CD4-positive, alpha-beta memory T cell (primary cell): ENCODE measurements at regions not wholly inside any gene's neighbourhood (a gene's known extent, or its start where the extent isn't known, plus 50 kb on each side); places are given as distances from the start of the nearest gene placed in this dataset.
A peak's percentile ranks its signal among the peaks of the same experiment; 100 is the strongest.
"Not testable (repeated sequence)": the region's sequence is repeated elsewhere in the genome, so short reads cannot be mapped to it uniquely, and the experiment has no call there.

Experiments
- CTCF ChIA-PET: fragments of 350-600 bp; sonication (Branson Sonifier 250); formaldehyde crosslinking; loops from one replicate; lab custom pipeline; 2021; ENCODE audit warnings: inconsistent platforms; ENCODE audit not compliant: partially characterized antibody; lab: Charles Lee
- POLR2A ChIA-PET: fragments of 350-600 bp; sonication (Branson Sonifier 250); formaldehyde crosslinking; loops from one replicate; lab custom pipeline; 2021; ENCODE audit not compliant: partially characterized antibody; lab: Charles Lee
- DNase-seq, 5 donors: peaks; one replicate each; pipeline versions ENCODE4 v3.0.0 to v3.0.0-alpha.2; 2020 to 2022; ENCODE audit warnings: mixed read lengths in 1 of 5
- H3K27ac ChIP-seq: one replicate; pipeline ENCODE4 v1.7.0; 2013; ENCODE audit warnings: low read depth, low read length
- H3K27me3 ChIP-seq: 2 replicates; pipeline ENCODE4 v1.7.0; 2013; ENCODE audit warnings: mild to moderate bottlenecking, low read length, moderate library complexity; ENCODE audit not compliant: insufficient read depth
- H3K36me3 ChIP-seq: 2 replicates; pipeline ENCODE4 v1.7.0; 2013; ENCODE audit warnings: mild to moderate bottlenecking, low read length, moderate library complexity; ENCODE audit not compliant: insufficient read depth
- H3K4me1 ChIP-seq: 2 replicates; pipeline ENCODE4 v1.7.0; 2013; ENCODE audit warnings: mild to moderate bottlenecking, low read length, moderate library complexity; ENCODE audit not compliant: insufficient read depth
- H3K4me3 ChIP-seq, 2 donors: one replicate each; pipeline ENCODE4 v1.7.0; 2013; ENCODE audit warnings: low read length in 2 of 2, mild to moderate bottlenecking in 1 of 2
- H3K9me3 ChIP-seq, 2 donors: one replicate each; pipeline ENCODE4 v1.7.0; 2013; ENCODE audit warnings: low read length in 2 of 2, control low read depth in 1 of 2; ENCODE audit not compliant: control insufficient read depth in 1 of 2
- H3K27ac Mint-ChIP-seq, 7 donors: one replicate each; pipeline ENCODE4 v1.8.0; 2020 to 2021; ENCODE audit warnings: mixed read lengths in 7 of 7, mild to moderate bottlenecking in 6 of 7, inconsistent platforms in 3 of 7, moderate library complexity in 3 of 7
- H3K27me3 Mint-ChIP-seq, 2 donors: one replicate each; pipeline ENCODE4 v1.8.0; 2020 to 2021; ENCODE audit warnings: mixed read lengths in 2 of 2
- H3K36me3 Mint-ChIP-seq, 2 donors: one replicate each; pipeline ENCODE4 v1.8.0; 2020 to 2021; ENCODE audit warnings: mixed read lengths in 2 of 2, inconsistent platforms in 1 of 2, mild to moderate bottlenecking in 1 of 2
- H3K4me1 Mint-ChIP-seq, 4 donors: one replicate each; pipeline ENCODE4 v1.8.0; 2020 to 2021; ENCODE audit warnings: mixed read lengths in 4 of 4, mild to moderate bottlenecking in 1 of 4
- H3K4me3 Mint-ChIP-seq, 8 donors: one replicate each; pipeline ENCODE4 v1.8.0; 2020 to 2021; ENCODE audit warnings: mixed read lengths in 8 of 8, mild to moderate bottlenecking in 7 of 8, moderate library complexity in 6 of 8, inconsistent platforms in 3 of 8
- H3K9me3 Mint-ChIP-seq, 8 donors: one replicate each; pipeline ENCODE4 v1.8.0; 2020 to 2021; ENCODE audit warnings: mixed read lengths in 8 of 8, mild to moderate bottlenecking in 5 of 8, inconsistent platforms in 3 of 8, moderate library complexity in 1 of 8
- intact Hi-C: fragments of 100-400 bp; cut with micrococcal nuclease; formaldehyde crosslinking; loops from one replicate; pipeline ENCODE4 v1.15.1; 2023

- H3K27me3 ChIP-seq: no peaks in the 10 kb centered on the region
- H3K9me3 ChIP-seq: no peaks in the 10 kb centered on the region
- intact Hi-C loops: no loop called here
- Mint-ChIP-seq H3K4me1 (no peaks in the 10 kb centered on the region), H3K27ac (no peak overlapping the region), H3K9me3 (no peaks in the 10 kb centered on the region), H3K36me3 (no peaks in the 10 kb centered on the region), H3K4me3 (no peak overlapping the region), H3K27me3 (no peaks in the 10 kb centered on the region)
- no peak overlapping the region for H3K27ac ChIP-seq
- H3K4me3 ChIP-seq: no peak overlapping the region
- H3K36me3 ChIP-seq: no peaks in the 10 kb centered on the region
- DNase-seq: no peak
- H3K4me1 ChIP-seq: no peaks in the 10 kb centered on the region
- POLR2A ChIA-PET: no interaction called here
- CTCF ChIA-PET: no interaction called here
These were observed 114.0 kb upstream of the LDB2 start for GRCh38 chr4:17012451-17012850.

DNA sequence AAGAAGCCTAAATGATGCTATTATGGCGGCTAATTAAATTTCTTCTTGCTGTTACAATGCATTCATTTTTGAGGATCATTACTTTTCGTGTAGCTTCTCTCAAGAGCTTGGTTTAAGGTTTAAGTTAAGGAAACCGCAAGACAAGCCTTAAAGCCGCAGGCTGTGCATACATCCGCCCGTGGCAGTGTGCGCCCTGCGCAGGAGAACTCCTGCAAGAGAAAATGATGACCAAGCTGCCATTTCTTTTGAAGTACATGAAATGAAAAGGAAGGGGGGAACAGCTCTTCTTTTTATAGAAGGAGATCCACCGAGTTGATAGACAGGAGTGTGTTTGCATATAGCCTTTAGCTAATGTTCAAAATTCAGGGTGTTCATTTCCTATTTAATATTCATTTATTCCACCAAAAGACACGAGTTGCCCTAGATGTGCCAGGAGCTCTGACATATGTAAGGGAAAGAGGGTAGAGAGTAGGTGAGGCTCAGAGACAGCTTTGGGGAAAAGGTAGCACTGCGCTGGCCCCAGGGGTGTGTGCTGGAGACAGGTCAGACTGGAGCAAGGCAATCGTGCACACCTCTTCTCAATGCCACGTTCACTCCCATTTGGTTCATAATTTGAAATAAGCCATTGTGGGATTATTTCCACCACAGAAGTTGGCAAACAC lies 112.1 kb upstream of the LDB2 start:
- intact Hi-C loops: no loop called here
- Mint-ChIP-seq H3K9me3 (no peaks in the 10 kb centered on the region), H3K27me3 (no peaks in the 10 kb centered on the region), H3K36me3 (no peaks in the 10 kb centered on the region), H3K4me3 (peak overlapping the region in 1 of 8 donors; percentile 26), H3K27ac (no peak overlapping the region), H3K4me1 (no peaks in the 10 kb centered on the region)
- Histone ChIP-seq H3K27me3 (no peaks in the 10 kb centered on the region), H3K4me1 (no peaks in the 10 kb centered on the region), H3K36me3 (no peaks in the 10 kb centered on the region), H3K27ac (no peak overlapping the region), H3K9me3 (no peaks in the 10 kb centered on the region), H3K4me3 (no peak overlapping the region)
- CTCF ChIA-PET: no interaction called here
- DNase-seq: no peak
- POLR2A ChIA-PET: no interaction called here

DNA sequence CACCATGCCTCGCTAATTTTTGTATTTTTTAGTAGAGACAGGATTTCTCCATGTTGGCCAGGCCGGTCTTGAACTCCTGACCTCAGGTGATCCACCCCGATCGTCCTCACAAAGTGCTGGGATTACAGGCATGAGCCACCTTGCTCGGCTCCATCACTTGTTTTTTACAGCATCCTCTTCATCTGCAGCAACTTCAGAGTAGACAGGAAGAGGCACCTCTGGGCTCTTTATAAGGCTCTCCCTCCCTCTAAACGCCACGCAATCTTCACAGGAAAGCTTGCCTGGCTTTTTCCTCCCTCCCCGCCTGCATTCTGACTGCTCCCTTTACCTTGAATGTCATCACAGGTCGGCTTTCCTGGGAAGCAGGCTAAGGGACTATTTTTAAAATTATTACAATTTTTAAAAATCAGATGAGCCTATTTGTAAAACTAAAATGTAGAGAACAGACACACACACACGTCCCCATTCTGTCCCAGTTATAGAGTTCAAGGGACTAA lies 111.5 kb upstream of the LDB2 start:
- no peaks in the 10 kb centered on the region for H3K27me3 Mint-ChIP-seq
- Histone ChIP-seq H3K27ac (no peak overlapping the region), H3K36me3 (no peaks in the 10 kb centered on the region), H3K4me3 (no peak overlapping the region), H3K27me3 (no peaks in the 10 kb centered on the region), H3K9me3 (no peaks in the 10 kb centered on the region), H3K4me1 (no peaks in the 10 kb centered on the region)
- no peak for DNase-seq
- H3K36me3 Mint-ChIP-seq: no peaks in the 10 kb centered on the region
- CTCF ChIA-PET: no interaction called here
- H3K9me3 Mint-ChIP-seq: no peaks in the 10 kb centered on the region
- POLR2A ChIA-PET: no interaction called here
- H3K4me3 Mint-ChIP-seq: no peak overlapping the region
- intact Hi-C loops: no loop called here
- H3K27ac Mint-ChIP-seq: no peak overlapping the region
- no peaks in the 10 kb centered on the region for H3K4me1 Mint-ChIP-seq

DNA sequence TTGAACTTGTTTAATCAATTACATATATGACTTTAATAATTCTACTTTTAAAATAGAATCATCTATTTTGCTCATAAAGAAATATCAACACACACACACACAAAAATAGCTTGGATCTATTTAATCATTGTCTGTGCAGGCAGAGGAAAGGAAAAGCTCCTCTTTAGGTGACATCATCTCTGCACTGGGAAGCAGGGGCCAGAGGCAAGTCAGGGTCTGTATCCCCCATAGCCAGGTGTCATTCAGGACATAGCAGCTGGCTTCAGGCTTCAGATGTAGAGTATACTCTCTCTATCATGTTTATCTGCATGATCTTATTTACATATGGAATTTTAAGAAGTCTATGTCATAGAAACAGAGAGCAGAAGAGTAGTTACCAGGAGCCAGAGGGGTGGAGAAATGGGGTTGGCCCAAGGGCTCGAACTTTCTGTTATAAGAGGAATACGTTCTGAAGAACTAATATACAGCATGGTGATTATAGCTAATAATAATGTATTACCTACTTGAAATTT lies 110.4 kb upstream of the LDB2 start:
- H3K4me1 Mint-ChIP-seq: no peaks in the 10 kb centered on the region
- Histone ChIP-seq H3K4me1 (no peaks in the 10 kb centered on the region), H3K27me3 (no peaks in the 10 kb centered on the region), H3K27ac (no peak overlapping the region), H3K4me3 (no peak overlapping the region), H3K36me3 (no peaks in the 10 kb centered on the region), H3K9me3 (no peaks in the 10 kb centered on the region)
- no peaks in the 10 kb centered on the region for H3K36me3 Mint-ChIP-seq
- H3K27me3 Mint-ChIP-seq: peaks cover 0 to 2% of the 10 kb centered on the region in 2 donors
- no peak overlapping the region for H3K27ac Mint-ChIP-seq
- H3K9me3 Mint-ChIP-seq: peaks cover 0 to 1% (median 0%) of the 10 kb centered on the region in 8 donors
- ChIA-PET POLR2A (no interaction called here), CTCF (no interaction called here)
- no peak overlapping the region for H3K4me3 Mint-ChIP-seq
- intact Hi-C loops: no loop called here
- DNase-seq: no peak

GRCh38 chr4:17003606-17004392 lies 105.4 kb upstream of the LDB2 start:
- H3K4me1 Mint-ChIP-seq, H3K27me3 Mint-ChIP-seq, H3K36me3 ChIP-seq, H3K27me3 ChIP-seq, H3K27ac Mint-ChIP-seq, intact Hi-C loops, H3K9me3 ChIP-seq, H3K27ac ChIP-seq, POLR2A ChIA-PET, H3K9me3 Mint-ChIP-seq, DNase-seq, H3K36me3 Mint-ChIP-seq, H3K4me3 Mint-ChIP-seq, H3K4me1 ChIP-seq, H3K4me3 ChIP-seq, CTCF ChIA-PET: not testable (repeated sequence)

GRCh38 chr4:16995451-16995850 lies 97.0 kb upstream of the LDB2 start:
- intact Hi-C loops: no loop called here
- H3K4me3 Mint-ChIP-seq: peak overlapping the region in 1 of 8 donors; percentile 15
- no peaks in the 10 kb centered on the region for H3K36me3 ChIP-seq
- H3K9me3 Mint-ChIP-seq: peaks cover 0 to 2% (median 0%) of the 10 kb centered on the region in 8 donors
- DNase-seq: no peak
- peaks cover 0 to 1% (median 0%) of the 10 kb centered on the region in 4 donors for H3K4me1 Mint-ChIP-seq
- H3K36me3 Mint-ChIP-seq: no peaks in the 10 kb centered on the region
- no peaks in the 10 kb centered on the region for H3K27me3 ChIP-seq
- no peaks in the 10 kb centered on the region for H3K4me1 ChIP-seq
- no peak overlapping the region for H3K4me3 ChIP-seq
- H3K27ac Mint-ChIP-seq: no peak overlapping the region
- no peaks in the 10 kb centered on the region for H3K9me3 ChIP-seq
- ChIA-PET POLR2A (no interaction called here), CTCF (no interaction called here)
- H3K27me3 Mint-ChIP-seq: no peaks in the 10 kb centered on the region
- no peak overlapping the region for H3K27ac ChIP-seq

GRCh38 chr4:16993956-16994840 lies 95.8 kb upstream of the LDB2 start:
- H3K27ac Mint-ChIP-seq: peak overlapping the region in 1 of 7 donors; percentile 2
- peaks cover 0 to 2% (median 0%) of the 10 kb centered on the region in 8 donors for H3K9me3 Mint-ChIP-seq
- Histone ChIP-seq H3K9me3 (no peaks in the 10 kb centered on the region), H3K36me3 (no peaks in the 10 kb centered on the region), H3K27me3 (no peaks in the 10 kb centered on the region), H3K27ac (no peak overlapping the region), H3K4me3 (no peak overlapping the region), H3K4me1 (no peaks in the 10 kb centered on the region)
- intact Hi-C loops: no loop called here
- no peak for DNase-seq
- POLR2A ChIA-PET: no interaction called here
- H3K4me3 Mint-ChIP-seq: no peak overlapping the region
- H3K27me3 Mint-ChIP-seq: no peaks in the 10 kb centered on the region
- peaks cover 0 to 1% (median 0%) of the 10 kb centered on the region in 4 donors for H3K4me1 Mint-ChIP-seq
- CTCF ChIA-PET: no interaction called here
- no peaks in the 10 kb centered on the region for H3K36me3 Mint-ChIP-seq
